ENCODE measurements at regions not wholly inside any gene's neighbourhood (a gene's known extent, or its start where the extent isn't known, plus 50 kb on each side); places are given as distances from the start of the nearest gene placed in this dataset.

DNA sequence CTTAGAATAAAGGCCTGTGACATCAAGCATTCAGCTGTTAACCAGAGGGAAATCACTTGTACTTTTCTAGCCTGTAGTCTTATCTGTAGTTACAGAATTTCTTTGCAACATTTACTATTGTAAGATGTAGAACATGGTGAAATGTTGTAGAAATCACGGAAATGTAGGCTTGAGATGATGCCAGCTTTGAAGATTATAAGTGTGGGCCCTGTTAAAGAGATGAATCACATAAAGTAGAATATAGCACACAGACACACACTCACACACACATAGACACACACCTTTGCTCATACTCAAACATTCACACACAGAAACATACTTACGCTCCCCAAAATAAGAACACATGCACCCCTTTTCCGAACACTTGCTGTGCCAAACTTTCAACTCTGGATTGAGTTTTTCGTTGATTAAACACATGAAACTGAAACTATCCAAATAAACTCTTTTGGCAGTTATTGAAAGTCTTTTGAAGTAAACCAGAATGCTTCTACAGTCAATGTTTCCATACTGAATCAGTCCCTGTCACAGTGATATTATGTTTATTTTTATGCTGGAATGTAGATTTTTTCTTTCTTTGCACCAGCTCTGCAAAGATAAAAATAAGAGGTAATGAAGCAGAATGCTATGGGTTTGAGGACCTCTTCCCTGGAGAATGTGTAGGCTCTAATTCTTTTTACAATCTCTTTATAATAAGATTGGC lies 230.3 kb upstream of the MEOX2 start:
- no peak for TF ChIP-seq NFRKB (IDR thresholded peaks at IDR 0.05)
- no peak for TF ChIP-seq SP1 (IDR thresholded peaks at IDR 0.05)
